Medulla oblongata (tissue), 1 donor: ENCODE measurements at regions not wholly inside any gene's neighbourhood (a gene's known extent, or its start where the extent isn't known, plus 50 kb on each side); places are given as distances from the start of the nearest gene placed in this dataset.
"Not testable (repeated sequence)": the region's sequence is repeated elsewhere in the genome, so short reads cannot be mapped to it uniquely, and the experiment has no call there.

Experiments
- DNase-seq: peaks from one replicate; pipeline ENCODE4 v3.0.0-alpha.2; 2015; ENCODE audit errors: extremely low spot score

GRCh38 chr4:129676934-129677333, 581.0 kb downstream of the C4orf33 start:
- no peak for DNase-seq

GRCh38 chr4:129682586-129682985, 586.6 kb downstream of the C4orf33 start:
- DNase-seq: no peak

DNA sequence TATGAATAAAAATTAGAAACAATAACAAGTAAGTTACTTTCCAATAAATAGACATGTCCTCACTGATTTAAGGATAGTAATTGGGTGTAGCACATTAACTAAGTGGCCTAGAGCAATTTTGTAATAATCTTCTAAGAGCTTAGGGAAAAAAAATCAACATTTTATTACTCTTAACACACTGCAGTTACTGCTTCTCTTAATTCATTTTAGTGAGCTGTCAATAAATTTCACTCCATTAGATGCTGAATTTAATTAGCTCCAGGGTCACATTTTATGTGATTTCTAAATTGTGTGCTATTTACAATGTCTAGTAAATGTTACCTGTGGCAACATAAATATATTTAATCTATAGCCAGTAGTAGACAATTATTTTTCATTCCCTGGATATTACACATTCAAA, 612.0 kb downstream of the C4orf33 start:
- no peak for DNase-seq

GRCh38 chr4:129708784-129709183, 612.8 kb downstream of the C4orf33 start:
- DNase-seq: no peak

- DNase-seq: no peak
Observed at GRCh38 chr4:129738175-129738574, 642.2 kb downstream of the C4orf33 start.

GRCh38 chr4:129747756-129748155, 651.8 kb downstream of the C4orf33 start:
- DNase-seq: no peak

DNA sequence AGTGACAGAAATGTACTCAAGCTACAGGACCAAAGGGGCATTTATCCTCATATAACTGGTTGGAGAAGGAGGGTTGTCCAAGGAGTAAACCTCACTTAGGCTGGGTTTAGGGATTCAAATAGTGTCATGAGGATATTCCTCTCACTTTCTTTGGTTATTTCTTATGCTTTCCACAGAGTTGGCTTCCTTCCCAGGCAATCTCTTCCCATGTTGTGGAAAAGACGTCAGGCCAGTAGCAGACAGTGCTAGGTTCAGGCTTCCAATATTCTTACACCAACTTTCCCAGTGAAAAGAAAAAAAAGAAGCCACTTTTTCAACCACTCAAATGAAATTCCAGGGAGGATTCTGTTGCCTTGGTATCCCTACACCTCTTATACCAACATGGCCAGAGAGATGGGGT, 653.0 kb downstream of the C4orf33 start:
- DNase-seq: no peak

GRCh38 chr4:129751646-129752045, 655.7 kb downstream of the C4orf33 start:
- no peak for DNase-seq

DNA sequence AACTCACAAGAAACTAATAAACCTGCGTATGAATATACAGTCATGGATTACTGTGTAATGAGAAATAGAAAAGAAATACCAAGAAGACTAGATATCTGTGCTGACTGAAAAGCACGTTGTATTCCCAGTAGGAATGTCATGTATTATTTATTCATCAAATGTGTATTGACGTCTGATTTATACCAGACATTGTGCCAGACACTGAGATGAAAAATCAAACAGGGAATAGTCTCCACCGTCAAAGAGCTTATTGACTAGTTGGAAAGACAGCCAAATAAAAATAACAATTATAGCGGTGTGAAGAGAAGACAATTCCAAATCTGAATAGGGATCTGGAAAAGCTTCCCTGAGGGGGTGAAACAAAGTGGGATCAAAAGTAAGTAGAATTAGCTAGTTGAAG, 687.6 kb downstream of the C4orf33 start:
- DNase-seq: no peak

GRCh38 chr4:129788486-129788885, 692.5 kb downstream of the C4orf33 start:
- DNase-seq: no peak

GRCh38 chr4:129804461-129804981, 708.6 kb downstream of the C4orf33 start:
- no peak for DNase-seq

GRCh38 chr4:129806986-129807385, 711.0 kb downstream of the C4orf33 start:
- DNase-seq: no peak

DNA sequence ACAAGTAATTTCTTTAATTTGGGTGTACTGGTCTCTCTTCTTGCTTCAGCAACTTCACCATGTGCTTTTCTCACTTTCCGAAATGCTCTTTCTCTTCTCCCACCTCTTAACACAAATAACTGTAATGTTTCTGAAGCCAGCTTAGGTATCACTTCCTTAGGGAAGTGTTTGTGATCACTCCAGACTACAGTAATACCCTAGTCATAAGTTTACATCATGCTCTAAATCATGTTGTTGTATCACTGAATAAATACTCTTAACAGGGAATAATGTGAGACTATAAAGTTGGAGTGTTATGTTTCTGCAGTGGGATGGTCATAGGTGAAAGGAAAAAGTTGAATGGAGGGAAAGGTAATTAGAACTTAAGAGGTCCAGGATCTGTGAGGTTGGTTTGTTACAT, 712.3 kb downstream of the C4orf33 start:
- no peak for DNase-seq

DNA sequence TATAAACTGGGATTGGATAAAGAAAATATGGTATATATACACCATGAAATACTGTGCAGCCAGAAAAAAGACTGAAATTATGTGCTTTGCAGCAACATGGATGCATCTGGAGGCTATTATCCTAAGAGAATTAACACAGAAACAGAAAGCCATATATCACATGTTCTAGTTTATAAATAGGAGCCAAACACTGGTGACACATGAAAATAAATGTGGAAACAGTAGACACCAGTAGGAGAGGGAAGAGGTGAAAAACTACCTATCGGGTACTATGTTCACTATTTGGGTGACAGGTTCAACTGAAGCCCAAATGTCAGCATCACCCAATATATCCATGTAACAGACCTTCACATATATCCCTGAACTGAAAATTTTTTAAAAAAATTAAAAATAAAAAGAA, 725.1 kb downstream of the C4orf33 start:
- no peak for DNase-seq

DNA sequence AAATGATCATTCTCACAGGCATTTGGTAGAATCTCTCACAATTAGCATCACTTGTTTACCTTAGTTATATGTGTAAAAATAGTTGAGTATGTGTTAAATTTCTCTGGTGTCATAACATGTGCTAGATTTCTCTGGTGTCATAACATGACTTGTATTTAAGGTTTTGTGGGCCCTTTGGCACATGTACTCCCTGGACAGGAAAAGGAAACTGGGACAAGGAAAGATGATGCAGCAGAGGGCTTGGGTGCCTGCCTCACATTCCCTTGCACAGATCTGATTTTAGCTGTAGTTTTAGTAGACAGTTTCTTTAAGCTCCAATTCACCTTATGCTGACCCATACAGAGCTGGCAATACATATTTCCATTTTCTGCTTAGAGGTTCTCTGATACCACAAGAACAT, 726.0 kb downstream of the C4orf33 start:
- DNase-seq: no peak

GRCh38 chr4:129822701-129823100, 726.7 kb downstream of the C4orf33 start:
- no peak for DNase-seq

DNA sequence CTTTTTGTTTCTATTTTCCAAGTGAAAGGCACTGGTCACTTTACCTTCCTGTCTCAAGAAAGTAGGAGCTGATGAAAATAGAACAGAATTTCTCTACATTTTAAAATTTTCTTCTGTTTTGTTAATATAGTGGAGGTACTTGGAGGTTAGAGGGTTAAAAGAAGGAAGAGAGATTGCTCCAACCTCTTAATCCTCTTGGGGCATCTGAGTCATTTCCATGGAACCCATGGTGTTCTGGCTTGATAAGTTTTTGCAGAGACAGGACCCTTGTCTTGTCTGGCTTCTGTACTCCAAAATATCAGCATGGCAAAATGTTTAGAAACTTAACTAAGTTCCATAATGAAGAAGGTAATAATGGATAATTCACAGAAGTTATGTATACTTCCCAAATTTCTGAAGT, 727.2 kb downstream of the C4orf33 start:
- DNase-seq: no peak

DNA sequence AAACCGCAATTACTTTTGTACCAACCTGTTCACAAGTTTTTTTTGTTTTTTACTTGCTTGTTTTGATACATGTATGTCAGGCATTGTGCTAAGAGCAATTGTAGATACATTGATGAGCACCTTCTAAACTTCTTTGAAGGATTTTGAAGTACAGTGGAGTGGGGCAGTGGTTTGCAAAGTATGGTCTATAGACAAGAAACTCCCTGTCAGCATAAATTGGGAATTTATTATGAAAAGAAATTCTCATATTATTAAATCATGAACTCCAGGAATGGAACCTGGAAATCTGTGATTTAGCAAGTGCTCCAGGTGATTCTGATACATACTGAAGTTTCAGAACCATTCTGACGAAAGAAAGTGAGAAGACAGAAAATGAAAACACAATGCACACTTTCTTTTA, 733.4 kb downstream of the C4orf33 start:
- DNase-seq: no peak

DNA sequence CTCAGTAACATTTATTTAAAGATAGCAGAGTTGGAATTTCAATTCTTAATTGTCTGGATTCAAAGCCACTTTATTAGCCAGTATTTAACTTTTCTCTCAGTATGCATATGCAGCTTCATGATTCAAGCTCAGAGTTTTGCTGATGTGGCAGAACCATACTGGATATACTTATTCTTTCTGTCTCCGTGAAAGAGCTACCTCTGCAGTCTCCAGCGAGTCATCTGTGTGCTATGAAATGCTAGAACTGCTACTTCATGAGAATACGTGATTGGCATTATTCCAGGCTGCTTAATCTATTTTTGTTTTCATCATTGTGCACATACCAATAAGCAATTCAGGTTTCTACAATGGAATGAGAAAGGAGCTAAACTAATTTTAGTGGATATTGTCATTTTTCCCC, 743.7 kb downstream of the C4orf33 start:
- DNase-seq: no peak

GRCh38 chr4:129842096-129842495, 746.1 kb downstream of the C4orf33 start:
- no peak for DNase-seq

DNA sequence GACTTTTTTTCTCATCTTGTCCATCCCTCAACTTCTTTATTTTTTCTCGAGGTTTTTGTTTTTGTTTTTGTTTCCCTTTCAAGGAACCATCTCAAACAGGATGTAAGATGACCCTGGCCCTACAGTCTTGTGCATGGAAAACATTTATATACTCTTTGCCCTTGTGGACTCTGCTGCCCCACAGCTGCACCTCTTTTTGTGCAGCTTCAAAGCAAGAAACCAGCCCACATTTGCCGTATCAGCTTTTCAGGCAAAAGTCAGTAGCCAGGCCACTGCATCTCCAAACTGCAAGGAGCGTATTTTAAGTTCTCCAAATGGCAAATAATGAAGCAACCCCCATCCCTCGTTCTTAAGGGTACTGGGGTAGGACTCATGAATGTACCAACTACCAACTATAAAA, 756.5 kb downstream of the C4orf33 start:
- no peak for DNase-seq

GRCh38 chr4:129853685-129854467, 757.9 kb downstream of the C4orf33 start:
- not testable (repeated sequence) for DNase-seq

- no peak for DNase-seq
Observed at GRCh38 chr4:129862461-129862860, 766.5 kb downstream of the C4orf33 start.

DNA sequence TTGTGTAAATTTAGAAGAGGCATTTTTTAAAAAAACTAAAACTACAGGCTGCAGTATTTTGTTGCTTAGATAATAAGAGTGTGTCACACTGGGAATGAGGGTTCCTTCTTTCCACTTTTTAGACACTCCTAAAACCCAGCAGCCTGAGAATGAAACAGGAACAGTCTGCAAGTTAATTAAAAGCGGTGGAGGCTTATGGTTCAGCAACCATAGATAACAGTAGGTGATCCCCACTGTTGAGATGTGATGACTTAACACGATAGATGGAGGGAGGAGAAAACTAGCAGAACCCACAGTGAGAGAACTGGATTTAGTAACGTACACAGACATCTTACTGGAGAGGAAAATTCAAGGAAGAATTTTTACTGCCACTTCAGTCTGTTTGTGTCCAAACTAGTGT, 767.3 kb downstream of the C4orf33 start:
- no peak for DNase-seq
